HCT116 (cell line): ENCODE measurements at regions not wholly inside any gene's neighbourhood (a gene's known extent, or its start where the extent isn't known, plus 50 kb on each side); places are given as distances from the start of the nearest gene placed in this dataset.

Experiments
- EGR1 ChIP-seq: IDR thresholded peaks from 2 replicates; pipeline ENCODE4 v1.6.1; 2012; ENCODE audit warnings: low read depth
- EZH2 ChIP-seq: fragments of 200-600 bp; sonication (generic); IDR thresholded peaks from 2 replicates; pipeline ENCODE4 v1.6.1; 2017; ENCODE audit warnings: antibody characterized with exemption, mixed run types
- EZH2phosphoT487 ChIP-seq: fragments of 200-600 bp; IDR thresholded peaks from 2 replicates; pipeline ENCODE4 v1.6.1; 2018; ENCODE audit warnings: antibody characterized with exemption, borderline replicate concordance
- POLR2AphosphoS5 ChIP-seq: IDR thresholded peaks from 2 replicates; pipeline ENCODE4 v1.6.1; 2011; ENCODE audit warnings: mild to moderate bottlenecking, low read depth, low read length, moderate library complexity
- RAD21 ChIP-seq: IDR thresholded peaks from 2 replicates; pipeline ENCODE4 v1.6.1; 2012; ENCODE audit warnings: low read depth, mild to moderate bottlenecking
- TF ChIP-seq, protein P1 (sequence below), 3 experiments: fragments of 200-600 bp in 1 of 3; sonication (generic) in 1 of 3; IDR thresholded peaks in 2 of 3; conservative IDR thresholded peaks in 1 of 3; 2 replicates each; pipeline ENCODE4 v1.5.1; 2012 to 2017; ENCODE audit warnings: low read depth in 2 of 3, low read length in 2 of 3, antibody characterized with exemption in 1 of 3, borderline replicate concordance in 1 of 3, control low read depth in 1 of 3, mild to moderate bottlenecking in 1 of 3, mixed read lengths in 1 of 3, mixed run types in 1 of 3, moderate library complexity in 1 of 3; ENCODE audit not compliant: insufficient read depth in 1 of 3
- TF ChIP-seq, protein P2 (sequence below): IDR thresholded peaks from 2 replicates; pipeline ENCODE4 v1.6.1; 2012
- TF ChIP-seq, protein P3 (sequence below): IDR thresholded peaks from 2 replicates; pipeline ENCODE4 v1.6.1; 2011; ENCODE audit warnings: mild to moderate bottlenecking, low read length, moderate library complexity; ENCODE audit not compliant: insufficient replicate concordance; ENCODE audit errors: extremely low read depth

DNA sequence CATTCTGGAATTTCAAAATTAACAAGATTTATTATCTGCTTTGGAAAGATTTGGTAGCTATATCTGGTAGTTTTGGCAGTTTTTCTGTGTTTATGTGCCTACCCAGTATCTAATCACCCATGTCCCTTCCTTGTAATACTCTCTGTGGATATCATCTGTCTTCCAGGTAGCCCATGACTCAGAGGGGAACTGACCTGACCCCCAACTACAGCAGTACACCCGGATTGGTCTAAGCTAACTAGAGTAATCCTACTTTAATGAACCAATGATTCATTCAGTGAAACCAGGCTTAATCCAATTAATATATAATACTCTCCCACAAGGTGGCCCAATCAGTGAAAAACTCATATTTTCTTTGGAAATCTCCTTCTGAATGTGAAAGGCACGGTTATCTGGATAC, 295.3 kb upstream of the SULF2 start:
- TF ChIP-seq, protein P1, sequence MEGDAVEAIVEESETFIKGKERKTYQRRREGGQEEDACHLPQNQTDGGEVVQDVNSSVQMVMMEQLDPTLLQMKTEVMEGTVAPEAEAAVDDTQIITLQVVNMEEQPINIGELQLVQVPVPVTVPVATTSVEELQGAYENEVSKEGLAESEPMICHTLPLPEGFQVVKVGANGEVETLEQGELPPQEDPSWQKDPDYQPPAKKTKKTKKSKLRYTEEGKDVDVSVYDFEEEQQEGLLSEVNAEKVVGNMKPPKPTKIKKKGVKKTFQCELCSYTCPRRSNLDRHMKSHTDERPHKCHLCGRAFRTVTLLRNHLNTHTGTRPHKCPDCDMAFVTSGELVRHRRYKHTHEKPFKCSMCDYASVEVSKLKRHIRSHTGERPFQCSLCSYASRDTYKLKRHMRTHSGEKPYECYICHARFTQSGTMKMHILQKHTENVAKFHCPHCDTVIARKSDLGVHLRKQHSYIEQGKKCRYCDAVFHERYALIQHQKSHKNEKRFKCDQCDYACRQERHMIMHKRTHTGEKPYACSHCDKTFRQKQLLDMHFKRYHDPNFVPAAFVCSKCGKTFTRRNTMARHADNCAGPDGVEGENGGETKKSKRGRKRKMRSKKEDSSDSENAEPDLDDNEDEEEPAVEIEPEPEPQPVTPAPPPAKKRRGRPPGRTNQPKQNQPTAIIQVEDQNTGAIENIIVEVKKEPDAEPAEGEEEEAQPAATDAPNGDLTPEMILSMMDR (IDR thresholded peaks at IDR 0.05 in 2 of 3, conservative IDR thresholded peaks at IDR 0.05 in 1 of 3; ENCODE audit: borderline replicate concordance in 1 of 3, insufficient read depth in 1 of 3, low read depth in 2 of 3, low read length in 2 of 3): no peak
- TF ChIP-seq RAD21 (no peak), EZH2phosphoT487 (no peak), POLR2AphosphoS5 (no peak), EZH2 (no peak), EGR1 (no peak)
- TF ChIP-seq, protein P2, sequence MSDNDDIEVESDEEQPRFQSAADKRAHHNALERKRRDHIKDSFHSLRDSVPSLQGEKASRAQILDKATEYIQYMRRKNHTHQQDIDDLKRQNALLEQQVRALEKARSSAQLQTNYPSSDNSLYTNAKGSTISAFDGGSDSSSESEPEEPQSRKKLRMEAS: no peak
- TF ChIP-seq, protein P3, sequence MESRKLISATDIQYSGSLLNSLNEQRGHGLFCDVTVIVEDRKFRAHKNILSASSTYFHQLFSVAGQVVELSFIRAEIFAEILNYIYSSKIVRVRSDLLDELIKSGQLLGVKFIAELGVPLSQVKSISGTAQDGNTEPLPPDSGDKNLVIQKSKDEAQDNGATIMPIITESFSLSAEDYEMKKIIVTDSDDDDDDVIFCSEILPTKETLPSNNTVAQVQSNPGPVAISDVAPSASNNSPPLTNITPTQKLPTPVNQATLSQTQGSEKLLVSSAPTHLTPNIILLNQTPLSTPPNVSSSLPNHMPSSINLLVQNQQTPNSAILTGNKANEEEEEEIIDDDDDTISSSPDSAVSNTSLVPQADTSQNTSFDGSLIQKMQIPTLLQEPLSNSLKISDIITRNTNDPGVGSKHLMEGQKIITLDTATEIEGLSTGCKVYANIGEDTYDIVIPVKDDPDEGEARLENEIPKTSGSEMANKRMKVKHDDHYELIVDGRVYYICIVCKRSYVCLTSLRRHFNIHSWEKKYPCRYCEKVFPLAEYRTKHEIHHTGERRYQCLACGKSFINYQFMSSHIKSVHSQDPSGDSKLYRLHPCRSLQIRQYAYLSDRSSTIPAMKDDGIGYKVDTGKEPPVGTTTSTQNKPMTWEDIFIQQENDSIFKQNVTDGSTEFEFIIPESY: no peak
